T follicular helper cell (primary cell): ENCODE measurements at regions not wholly inside any gene's neighbourhood (a gene's known extent, or its start where the extent isn't known, plus 50 kb on each side); places are given as distances from the start of the nearest gene placed in this dataset.
"Not testable (repeated sequence)": the region's sequence is repeated elsewhere in the genome, so short reads cannot be mapped to it uniquely, and the experiment has no call there.

Experiments used
- DNase-seq: peaks from one replicate; pipeline ENCODE4 v3.0.0-alpha.2; 2020; ENCODE audit warnings: low read depth

DNA sequence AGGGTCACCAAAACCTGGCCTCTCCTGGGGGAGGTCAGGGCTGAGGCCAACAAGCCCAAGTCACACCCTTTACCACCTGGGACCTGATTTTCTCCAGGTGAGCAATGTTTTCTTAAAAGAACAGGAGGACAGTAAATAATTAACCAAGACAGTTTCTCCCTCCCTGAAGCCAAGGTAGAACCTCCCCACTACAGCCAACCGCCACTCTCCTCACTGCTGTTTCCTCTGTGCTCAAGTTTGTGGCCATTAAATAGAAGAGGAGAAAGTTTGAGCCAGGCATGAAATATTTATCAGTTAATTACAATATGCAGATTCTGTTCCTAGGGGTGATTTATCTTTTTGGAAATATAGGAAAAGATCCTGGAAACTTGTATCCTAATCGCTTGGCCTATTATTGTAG is 150.6 kb upstream of the ANKRD20A1 start:
- not testable (repeated sequence) for DNase-seq

DNA sequence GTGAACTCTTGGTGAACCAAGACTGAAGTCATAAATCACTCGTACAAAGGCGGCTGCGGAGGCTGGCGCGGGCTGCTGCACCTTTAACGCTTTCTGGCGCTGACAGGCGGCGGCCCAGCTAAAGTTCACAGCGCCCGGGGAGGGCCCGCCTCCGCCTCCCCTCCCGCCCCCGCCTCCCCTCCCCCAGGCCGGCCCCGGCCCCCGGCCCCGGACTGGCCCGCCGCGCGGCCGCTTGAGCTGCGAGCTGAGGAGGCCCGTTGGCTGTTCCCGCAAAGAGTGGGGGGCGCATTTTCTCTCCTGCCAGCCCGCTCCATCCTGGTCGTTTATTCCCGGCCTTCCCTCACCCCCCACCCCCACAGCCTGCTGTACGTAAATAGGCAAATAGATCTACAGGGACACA is 147.3 kb upstream of the ANKRD20A1 start:
- not testable (repeated sequence) for DNase-seq

GRCh38 chr9:67711931-67712330 is 146.8 kb upstream of the ANKRD20A1 start:
- not testable (repeated sequence) for DNase-seq

- DNase-seq, result not testable (repeated sequence)
Observed at GRCh38 chr9:67712956-67713355, 145.8 kb upstream of the ANKRD20A1 start.

DNA sequence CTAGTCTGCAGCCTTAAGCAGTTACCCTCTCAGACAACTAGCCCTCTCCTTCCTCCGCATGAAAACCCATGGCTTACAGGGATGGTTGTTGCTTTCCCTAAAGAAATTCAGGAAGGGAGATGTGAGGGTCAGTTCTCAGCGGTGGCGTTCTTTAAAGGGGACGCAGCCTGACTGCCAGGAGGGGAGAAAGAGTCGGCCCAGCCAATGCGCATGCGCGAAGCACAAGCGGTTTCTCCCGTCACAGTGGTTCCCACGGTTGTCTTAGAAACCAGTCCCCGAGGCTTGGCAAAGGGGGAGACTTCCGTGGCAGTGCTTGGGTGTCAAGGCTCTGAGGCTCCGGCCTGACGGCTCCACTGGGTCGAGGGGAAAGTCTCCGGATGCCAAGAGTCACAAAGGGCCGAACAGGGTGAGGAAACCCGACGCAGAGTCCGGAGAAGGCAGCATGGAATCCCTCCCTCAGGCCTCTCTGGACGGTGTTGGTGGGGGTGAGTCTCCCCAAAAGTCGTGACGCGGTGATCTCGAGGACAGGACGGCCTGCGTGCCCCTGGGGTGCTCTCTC is 140.8 kb upstream of the ANKRD20A1 start:
- DNase-seq, result peak; percentile 9

GRCh38 chr9:67720491-67720890 is 138.2 kb upstream of the ANKRD20A1 start:
- DNase-seq, result peak; percentile 0

DNA sequence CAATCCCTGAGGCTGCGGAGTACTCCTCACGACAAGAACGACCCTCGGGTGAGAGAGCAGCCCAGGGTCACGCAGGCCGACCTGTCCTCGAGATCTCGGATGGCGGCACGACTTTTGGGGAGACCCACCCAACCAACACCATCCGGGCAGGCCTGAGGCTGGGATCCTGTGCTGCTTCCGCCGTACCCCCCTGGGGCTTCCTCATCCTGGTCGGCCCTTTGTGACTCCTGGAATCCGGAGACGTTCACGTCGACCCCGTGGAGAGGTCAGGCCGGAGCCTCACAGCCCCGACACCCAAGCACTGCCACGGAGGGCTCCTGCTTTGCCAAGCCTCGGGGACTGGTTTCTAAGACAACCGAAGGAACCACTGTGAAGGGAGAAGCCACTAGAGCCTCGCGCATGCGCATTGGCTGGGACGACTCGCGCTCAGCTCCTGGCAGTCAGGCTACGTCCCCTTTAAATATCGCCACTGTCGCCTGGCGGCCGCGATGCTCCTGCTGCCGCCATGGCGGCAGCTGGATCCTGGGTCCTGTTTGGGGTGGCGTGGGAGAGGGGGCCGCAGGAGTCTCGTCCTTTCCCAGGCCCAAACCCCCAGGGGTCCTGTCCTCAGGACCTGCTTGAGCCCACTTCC is 136.2 kb upstream of the ANKRD20A1 start:
- not testable (repeated sequence) for DNase-seq

DNA sequence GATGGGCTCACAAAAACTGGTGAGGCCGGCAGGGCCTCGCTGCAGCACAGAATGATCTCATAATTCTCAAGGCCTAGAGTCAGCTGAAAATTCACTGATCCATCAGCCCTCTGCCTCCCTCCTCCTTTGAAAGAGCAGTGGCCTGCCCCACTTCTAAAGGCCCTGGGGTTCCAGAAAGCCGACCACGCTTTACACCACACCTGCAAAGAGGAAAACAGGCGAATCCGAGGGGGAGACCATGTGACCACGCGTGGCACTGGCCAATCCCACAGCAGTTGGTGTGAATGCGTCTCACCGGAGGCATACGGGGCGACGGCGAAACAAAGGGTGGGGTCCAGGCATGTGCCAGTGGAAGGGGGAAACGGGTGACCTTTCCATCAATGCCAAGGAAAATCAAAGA is 135.5 kb upstream of the ANKRD20A1 start:
- peak; percentile 0 for DNase-seq

DNA sequence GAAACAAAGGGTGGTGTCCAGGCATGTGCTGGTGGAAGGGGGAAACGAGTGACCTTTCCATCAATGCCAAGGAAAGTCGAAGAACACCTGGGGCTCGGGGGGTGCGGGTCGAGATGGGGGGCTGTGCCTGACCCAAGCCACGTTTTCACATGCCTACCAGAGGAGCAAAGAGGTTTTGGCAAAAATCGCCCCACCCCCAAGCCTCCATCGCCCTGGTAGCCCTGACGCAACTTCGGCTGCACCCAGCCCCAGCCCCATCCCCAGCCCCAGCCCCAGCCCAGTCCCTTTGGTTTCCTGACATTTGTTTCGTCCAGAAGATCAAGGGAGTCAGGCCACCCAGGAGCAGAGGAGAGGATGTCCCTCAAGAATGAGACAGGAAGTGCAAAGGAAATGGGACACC is 133.8 kb upstream of the ANKRD20A1 start:
- DNase-seq, result peak; percentile 5

DNA sequence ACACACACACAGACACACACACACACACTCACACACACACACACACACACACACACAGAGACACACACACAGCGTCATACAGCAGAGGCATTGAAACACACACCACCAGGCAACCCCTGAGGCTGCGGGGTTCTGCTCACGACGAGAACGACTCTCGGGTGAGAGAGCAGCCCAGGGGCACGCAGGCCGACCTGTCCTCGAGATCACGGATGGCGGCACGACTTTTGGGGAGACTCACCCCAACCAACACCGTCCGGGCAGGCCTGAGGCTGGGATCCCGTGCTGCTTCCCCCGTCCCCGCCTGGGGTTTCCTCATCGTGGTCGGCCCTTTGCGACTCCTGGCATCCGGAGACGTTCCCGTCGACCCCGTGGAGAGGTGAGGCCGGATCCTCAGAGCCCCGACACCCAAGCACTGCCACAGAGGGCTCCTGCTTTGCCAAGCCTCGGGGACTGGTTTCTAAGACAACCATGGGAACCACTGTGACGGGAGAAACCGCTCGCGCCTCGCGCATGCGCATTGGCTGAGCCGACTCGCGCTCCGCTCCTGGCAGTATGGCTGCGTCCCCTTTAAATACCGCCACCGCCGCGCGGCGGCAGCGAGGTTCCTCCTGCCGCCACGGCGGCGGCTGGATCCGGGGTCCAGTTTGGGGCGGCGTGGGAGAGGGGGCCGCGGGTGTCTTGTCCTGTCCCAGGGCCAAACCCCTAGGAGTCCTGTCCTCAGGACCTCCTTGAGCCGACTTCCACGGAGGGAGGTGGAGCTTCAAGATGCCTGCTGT is 132.3 kb upstream of the ANKRD20A1 start:
- DNase-seq, result peak; percentile 2

DNA sequence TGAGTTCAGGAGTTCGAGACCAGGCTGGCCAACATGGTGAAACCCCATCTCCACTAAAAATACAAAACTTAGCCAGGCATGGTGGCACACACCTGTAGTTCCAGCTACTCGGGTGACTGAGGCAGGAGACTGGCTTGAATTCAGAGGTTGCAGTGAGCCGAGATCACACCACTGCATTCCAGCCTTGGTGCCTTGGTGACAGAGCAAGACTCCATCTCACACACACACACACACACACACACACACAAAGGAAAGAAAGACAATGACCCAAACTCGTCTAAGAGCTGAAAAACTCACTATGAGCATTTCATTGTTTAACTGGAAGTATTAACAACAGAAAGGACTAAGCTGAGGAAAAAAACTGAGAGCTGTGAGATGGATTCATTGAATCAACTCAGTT is 95.6 kb upstream of the ANKRD20A1 start:
- DNase-seq, result not testable (repeated sequence)

GRCh38 chr9:67771807-67772206 is 86.9 kb upstream of the ANKRD20A1 start:
- not testable (repeated sequence) for DNase-seq

DNA sequence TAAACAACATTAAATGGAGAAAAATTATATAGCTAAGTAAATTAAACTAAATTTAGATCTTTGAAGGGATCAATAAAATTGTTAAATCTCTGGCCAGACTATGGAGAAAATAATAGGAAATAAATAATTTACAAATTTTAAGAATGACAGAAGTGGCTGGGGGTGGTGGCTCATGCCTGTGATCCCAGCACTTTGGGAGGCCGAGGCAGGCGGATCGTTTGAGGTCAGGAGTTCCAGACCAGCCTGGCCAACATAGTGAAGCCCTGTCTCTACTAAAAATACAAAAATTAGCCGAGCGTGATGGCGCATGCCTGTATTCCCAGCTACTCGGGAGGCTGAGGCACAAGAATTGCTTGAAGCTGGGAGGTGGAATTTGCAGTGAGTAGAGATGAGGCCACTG is 58.6 kb upstream of the ANKRD20A1 start:
- DNase-seq, result not testable (repeated sequence)
